SW 1271 (cell line): ENCODE measurements at regions not wholly inside any gene's neighbourhood (a gene's known extent, or its start where the extent isn't known, plus 50 kb on each side); places are given as distances from the start of the nearest gene placed in this dataset.
"Not testable (repeated sequence)": the region's sequence is repeated elsewhere in the genome, so short reads cannot be mapped to it uniquely, and the experiment has no call there.

Experiments used
- DNase-seq, 2 experiments: peaks; one replicate each; lab custom pipeline; 2025; lab: John Stamatoyannopoulos, UW

DNA sequence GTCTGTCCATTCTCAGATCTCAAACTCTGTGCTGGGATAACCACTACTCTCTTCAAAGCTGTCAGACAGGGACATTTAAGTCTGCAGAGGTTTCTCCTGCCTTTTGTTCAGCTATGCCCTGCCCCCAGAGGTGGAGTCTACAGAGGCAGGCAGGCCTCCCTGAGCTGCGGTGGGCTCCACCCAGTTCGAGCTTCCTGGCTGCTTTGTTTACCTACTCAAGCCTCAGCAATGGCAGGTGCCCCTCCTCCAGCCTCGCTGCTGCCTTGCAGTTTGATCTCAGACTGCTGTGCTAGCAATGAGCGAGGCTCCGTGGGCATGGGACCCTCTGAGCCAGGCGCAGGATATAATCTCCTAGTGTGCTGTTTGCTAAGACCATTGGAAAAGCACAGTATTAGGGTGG, 53.1 kb upstream of the HUNK start:
- not testable (repeated sequence) for DNase-seq

DNA sequence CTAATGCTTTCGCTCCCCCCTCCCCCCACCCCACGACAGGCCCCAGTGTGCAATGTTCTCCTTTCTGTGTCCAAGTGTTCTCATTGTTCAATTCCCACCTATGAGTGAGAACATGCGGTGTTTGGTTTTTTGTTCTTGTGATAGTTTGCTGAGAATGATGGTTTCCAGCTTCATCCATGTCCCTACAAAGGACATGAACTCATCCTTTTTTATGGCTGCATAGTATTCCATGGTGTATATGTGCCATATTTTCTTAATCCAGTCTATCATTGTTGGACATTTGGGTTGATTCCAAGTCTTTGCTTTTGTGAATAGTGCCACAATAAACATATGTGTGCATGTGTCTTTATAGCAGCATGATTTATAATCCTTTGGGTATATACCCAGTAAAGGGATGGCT, 58.5 kb upstream of the HUNK start:
- not testable (repeated sequence) for DNase-seq

DNA sequence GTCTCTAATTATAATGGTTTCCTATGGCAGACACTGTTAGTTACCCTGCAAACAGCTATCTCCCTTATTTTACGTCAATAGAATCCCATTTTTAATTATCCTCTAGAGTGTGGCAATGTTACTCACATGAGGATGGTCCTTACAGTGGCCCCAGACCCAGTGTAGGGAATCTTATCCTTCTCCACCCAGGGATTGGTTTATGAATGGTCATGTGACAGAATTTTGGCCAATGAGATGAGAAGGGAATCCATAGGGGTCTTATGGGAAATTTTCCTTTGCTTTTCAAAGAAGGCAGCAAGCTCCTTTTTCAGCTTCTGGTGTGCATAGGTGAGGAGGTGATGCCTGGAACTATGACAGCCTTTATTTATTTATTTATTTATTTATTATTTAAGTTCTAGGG, 59.0 kb upstream of the HUNK start:
- no peak for DNase-seq

DNA sequence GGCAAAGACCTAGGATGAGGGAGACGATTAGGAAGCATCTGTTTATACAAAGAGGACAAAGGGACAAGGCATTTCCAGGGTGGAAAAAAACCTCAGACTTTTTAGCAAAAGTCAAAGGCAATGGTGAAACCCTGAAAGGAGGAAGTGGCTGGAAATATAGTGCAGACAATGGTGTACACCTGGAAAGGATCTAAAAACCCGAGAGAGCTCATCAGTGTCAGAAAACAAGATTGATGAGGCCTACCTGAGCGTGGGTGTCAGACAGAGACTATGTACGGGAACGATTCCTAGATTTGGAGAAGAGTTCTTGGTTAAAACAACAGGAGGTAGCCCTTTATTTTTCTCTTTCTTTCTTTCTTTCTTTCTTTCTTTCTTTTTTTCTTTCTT, 68.8 kb upstream of the HUNK start:
- DNase-seq: no peak

DNA sequence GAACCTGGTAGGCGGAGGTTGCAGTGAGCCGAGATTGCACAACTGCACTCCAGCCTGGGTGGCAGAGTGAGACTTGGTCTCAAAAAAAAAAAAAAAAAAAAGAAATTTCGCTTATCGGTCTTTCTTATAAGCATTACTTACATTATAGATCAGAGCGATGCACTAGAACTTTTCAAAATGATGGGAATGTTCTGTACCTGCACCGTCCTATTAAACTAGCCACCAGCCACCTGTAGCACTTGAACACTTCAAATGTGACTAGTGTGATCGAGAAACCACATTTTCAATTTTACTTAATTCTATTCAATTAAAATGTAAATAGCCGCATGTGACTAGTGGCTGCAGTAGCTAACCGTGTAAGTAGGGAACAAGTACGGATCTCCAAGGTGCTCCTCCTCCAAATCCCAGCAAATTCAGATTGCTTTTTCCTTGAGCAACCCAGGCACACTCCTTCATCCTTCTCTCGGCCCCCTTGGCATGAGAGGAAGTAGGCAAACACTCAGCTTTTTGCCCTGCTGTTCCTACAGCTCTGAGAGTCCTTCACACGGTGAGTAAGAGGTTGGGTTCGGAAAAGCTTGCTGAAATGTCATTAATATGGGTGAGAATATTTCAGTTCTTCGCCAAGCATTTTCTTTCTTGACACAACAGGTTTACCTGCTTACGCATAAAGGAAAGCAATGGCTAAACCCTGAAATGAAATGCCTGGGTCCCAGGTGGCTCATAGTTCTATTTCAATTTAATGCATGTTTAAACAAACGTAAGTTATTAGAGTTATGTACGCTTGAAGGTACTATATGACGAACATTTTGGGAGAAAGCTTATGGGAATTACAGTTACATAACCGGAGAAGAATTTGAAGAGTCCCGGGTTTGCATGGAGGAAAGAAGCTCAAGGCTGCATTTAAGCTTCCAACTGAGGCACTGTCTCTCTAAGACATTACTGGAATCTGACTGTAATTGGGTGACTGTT, 69.5 kb upstream of the HUNK start:
- no peak for DNase-seq

DNA sequence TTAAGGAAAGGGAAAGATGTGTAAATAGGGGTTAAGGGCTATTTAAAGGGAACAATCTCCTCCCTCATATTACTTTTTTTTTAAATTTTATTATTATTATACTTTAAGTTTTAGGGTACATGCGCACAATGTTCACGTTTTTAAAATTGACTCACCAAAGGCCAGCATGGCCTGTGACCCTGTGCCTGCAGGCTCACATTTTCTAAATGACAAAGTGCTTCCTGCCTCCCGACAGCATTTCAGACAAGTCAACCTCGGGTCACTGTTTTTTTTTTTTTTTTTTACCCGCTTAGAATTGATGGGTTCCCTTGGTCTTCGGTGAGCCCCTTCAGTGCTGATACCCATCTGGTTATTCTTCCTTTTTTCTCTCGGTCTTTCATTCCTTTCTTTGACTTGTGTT, 70.4 kb upstream of the SCAF4 start:
- DNase-seq: no peak

DNA sequence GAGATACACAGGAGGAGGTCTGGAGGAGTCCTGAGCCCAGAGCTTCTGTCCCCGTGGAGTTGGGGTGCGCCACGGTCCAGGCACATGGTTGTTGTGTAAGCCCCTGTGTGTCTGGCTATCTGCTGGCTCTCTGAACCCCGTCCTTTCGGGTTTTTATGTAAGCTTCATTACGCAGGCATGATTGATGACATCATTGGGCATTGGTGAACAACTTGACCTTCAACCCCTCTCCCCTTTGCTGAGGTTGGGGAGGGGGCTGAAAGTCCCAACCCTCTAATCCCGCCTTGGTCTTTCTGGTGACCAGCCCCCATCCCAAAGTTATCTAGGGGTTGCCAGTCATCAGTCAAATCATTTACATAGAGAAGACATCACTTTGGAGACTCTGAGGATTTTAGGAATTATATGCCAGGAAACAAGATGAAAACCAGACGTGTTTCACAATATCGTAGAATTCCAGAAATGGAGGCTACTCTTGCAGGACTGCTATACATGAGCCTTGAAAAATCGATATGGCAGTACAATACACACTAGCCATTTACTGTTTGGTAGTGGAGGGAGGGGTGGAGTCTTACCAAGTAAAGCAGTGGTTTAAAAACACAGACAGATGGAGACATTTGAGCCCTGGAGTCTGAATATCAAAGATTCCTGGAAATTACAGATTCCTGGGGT, 69.8 kb upstream of the SCAF4 start:
- DNase-seq: no peak

DNA sequence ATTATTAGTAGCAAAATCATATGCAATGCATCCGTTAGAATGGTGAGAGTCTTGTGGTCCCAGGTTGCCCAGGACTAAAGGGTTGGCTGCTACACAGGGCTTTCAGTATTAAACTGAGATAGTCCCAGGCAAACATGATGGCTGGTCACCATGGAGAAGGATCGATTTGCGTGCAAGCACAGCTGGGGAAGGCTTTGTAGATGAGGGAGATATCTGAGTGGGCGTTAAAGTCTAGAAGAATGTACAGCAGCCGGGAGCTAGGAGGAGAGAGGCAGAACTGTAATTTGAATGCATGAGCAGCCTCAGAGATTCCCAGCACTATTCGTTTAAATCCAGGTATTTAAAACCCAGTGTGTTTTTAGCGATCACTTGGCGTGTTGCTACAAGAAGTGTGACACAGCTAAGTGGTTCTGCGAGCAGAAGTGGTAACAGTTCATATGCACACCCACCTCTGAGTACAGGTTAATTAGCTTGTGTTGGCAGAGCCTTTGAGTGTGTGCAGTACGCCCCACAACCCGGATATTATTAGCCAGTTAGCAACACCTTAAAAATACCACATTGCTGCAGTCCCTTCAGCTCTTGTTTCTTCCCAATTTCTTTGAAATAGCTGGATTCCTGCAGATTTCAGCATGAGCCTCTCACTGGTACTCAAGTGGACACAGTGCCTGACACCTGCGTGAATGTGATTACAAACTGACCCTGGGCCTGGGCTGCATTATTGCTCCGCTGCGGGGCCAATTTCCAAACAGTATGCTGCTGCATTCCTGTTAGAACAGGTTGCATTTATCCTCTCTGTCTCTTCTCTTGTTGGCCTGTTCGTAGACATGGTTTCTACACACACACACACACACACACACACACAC, 67.2 kb upstream of the SCAF4 start:
- no peak for DNase-seq

DNA sequence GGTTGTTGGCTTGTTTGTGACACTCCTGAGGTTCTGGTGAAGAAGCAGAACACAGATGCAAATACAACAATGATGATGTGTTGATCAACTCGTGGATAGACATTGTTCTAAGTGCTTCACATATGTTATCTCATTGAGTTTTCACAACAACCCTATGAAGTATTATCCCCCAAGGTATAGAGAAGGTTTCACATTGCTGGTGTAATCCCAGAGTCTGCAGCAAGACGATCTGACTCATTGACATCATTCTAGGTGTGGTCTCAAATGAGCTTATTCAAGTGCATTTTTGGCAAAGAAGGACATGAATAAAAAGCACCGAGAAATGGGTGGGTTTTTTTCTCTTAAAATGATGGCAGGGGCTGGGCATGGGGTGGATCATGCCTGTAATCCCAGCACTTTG, 64.1 kb upstream of the SCAF4 start:
- no peak for DNase-seq

DNA sequence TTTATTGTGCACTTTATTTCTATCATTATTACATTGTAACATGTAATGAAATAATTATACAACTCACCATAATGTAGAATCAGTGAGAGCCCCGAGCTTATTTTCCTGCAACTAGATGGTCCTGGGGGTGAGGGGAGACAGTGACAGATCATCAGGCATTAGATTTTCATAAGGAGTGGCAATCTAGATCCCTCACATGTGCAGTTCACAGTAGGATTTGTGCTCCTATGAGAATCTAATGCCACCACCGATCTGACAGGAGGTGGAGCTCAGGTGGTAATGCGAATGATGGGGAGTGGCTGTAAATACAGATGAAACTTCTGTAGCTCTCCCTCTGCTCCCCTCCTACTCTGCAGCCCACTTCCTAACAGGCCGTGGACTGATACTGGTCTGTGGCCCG, 58.5 kb upstream of the SCAF4 start:
- not testable (repeated sequence) for DNase-seq

DNA sequence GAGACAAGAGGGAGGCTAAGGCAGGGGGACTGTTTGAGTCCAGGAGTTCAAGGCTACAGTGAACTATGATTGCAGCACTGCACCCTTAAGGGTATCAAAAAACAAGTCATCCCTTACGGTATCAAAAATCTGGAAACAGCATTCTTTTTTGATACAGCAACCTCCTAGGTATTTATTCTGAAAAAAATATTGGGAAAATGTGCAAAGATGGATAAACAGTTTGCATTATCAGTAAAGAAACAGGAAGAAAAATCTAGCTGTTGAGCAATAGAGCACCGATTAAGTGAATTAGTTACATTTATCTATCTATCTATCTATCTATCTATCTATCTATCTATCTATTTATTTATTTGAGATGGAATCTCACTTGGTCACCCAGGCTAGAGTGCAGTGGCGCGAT, 56.7 kb upstream of the SCAF4 start:
- DNase-seq: no peak

DNA sequence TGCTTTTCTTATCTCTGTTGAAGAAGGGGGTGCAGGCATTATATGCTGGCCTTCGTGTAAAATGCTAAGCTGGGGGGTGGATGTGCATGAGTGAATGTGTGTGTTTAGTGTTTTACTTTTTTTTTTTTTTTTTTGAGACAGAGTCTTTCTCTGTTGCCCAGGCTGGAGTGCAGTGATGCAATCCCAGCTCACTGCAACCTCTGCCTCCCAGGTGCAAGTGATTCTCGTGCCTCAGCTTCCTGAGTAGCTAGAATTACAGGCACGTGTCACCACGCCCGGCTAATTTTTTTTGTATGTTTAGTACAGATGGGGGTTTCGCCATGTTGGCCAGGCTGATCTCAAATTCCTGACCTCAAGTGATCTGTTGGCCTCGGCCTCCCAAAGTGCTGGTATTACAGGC, 55.8 kb upstream of the SCAF4 start:
- DNase-seq: not testable (repeated sequence)

DNA sequence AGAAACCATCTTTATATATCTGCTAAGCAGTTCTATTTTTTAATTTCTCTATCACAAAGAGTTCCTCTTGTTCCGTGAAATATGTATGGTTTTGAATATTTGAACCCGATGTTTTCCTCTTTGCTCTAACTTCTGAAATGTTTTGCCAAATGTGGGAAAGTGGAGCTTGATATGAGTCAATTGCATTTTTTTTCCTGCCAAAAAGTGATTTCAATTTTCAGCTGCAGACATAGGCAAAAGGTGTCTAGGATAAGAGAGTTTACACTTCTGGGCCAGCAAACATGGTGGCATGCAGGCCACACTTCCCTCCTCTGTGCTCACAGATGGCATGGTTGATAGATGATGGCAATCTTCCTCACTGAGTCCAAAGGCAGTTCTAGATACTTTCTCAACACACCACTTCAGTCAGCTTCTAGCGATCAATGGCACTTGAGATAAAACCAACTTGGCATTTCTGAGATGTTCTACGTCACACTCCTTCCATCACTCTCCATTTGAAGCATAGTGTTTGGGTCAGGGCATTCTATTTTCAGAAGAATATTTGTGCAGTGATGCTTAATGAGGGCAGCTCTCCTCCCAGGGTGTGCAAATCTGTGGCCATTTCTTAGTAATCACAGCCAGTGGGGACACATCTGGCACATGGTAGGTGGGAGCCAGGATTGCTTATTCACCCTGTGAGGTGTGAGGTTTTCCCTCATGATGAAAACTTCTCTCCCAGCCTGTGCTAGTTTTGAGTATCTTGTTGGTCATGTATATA, 54.4 kb upstream of the SCAF4 start:
- no peak for DNase-seq

DNA sequence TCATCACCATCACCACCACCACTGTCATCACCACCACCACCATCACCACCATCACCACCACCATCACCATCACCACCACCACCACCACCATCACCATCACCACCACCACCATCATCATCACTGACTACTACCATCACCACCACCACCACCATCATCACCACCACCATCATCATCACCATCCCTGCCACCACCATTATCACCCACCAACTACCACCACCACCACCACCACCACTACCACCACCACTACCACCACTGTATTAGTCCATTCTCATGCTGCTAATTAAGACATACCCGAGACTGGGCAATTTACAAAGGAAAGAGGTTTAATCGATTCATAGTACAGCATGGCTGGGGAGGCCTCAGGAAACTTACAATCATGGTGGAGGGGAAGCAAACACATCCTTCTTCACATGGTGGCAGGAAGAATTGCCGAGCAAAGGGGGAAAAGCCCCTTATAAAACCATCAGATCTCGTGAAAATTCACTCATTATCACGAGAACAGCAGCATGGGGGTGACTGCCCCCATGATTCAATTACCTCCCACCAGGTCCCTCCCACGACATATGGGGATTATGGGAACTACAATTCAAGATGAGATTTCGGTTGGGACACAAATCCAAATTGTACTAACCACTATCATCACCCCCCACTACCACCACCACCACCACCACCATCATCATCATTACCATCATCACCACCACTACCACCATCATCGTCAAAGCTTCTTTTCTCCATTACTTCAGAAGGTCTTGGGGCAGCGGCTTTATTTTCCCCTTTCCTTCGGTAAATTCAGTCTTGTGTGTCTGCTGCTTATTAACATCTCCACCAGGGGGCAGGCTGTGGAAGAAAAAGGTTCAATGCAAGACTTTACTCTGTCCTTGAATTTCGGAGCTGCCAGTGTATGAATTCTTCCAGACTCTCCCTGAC, 53.6 kb upstream of the SCAF4 start:
- peak in 1 of 2 experiments; percentile 30 for DNase-seq

DNA sequence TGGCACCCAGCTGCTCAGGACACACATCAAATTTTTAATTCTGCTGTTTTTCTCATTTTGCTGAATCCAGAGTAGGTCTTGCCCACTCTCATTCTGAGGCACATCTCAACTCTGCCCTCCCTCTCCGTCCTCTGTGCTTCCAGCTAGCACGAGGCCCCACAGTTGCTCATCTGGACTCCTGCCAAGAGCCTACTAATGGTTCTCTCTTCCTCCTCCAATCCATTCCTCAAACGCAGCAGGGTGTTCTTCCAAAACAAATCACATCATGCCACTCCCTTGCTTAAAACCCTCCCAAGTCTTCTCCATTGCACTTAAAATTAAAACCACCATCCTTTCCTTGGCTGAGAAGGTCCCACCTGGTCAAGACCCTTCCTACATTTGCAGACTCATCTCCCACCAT, 49.8 kb upstream of the SCAF4 start:
- DNase-seq: no peak
